ENCODE measurements at regions not wholly inside any gene's neighbourhood (a gene's known extent, or its start where the extent isn't known, plus 50 kb on each side); places are given as distances from the start of the nearest gene placed in this dataset.

DNA sequence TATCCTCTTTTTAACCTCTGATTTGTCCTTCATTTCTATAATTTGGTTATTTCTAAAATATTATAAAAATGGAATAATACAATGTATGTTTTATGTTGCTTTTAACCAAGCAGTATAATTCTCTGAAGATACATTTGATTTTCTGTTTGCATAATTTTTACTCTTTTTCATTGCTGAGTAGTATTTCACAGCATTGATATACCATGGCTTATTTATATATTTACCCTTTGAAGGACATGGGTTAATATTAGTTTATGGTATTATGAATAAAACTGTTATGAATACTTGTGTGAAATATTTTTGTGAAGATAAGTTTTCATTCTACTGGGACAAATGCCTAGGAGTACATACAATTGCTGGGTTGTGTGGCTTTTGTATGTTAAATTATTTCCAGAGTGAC lies 748.6 kb downstream of the TENT5A start (continued):
- TF ChIP-seq REST (IDR thresholded peaks at IDR 0.05; ENCODE audit: unreplicated experiment), result no peak
- no peak for TF ChIP-seq ETS1 (IDR thresholded peaks at IDR 0.05)
- TF ChIP-seq STAT1 (IDR thresholded peaks at IDR 0.05; ENCODE audit: unreplicated experiment), result no peak
- no peak for TF ChIP-seq POLR2AphosphoS5 (IDR thresholded peaks at IDR 0.05; ENCODE audit: low read depth)

DNA sequence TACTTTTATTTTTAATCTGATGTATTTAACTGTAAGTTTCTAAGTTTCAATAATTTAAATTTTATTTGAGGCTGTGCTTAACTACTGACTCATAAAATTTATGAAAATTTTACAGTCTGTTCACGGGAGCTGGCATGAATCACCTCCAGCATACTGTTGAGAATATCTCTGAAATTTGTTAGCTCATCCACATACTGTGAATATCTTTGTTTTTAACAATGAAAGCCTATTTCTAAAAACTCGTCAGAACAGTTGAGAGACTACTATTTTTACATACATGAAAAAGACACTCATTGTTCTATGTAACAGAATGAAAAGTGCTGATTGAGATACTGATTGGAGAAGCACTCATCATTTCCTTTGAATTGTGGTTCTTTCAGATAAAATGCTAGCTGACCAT lies 749.3 kb downstream of the TENT5A start:
- no peak overlapping the region for H3K27ac ChIP-seq (ENCODE audit: low read depth)
- H3K27me3 ChIP-seq (ENCODE audit: insufficient read depth), result no peaks in the 10 kb centered on the region
- DNase-seq (ENCODE audit: low spot score), result no peak
- Mint-ChIP-seq H3K27me3 (ENCODE audit: insufficient read depth, low read depth, poor library complexity) (no peaks in the 10 kb centered on the region), H3K4me3 (no peak overlapping the region), H3K36me3 (ENCODE audit: low read depth) (peaks cover 16% of the 10 kb centered on the region), H3K27ac (no peak overlapping the region), H3K4me1 (no peaks in the 10 kb centered on the region), H3K9me3 (peaks cover 32% of the 10 kb centered on the region)
- H2AFZ ChIP-seq, result no peak overlapping the region
- H4K20me1 ChIP-seq (replicated peaks; ENCODE audit: insufficient read depth), result no peaks in the 10 kb centered on the region
- H3F3A ChIP-seq (replicated peaks; ENCODE audit: low read depth), result no peaks in the 10 kb centered on the region
- no peaks in the 10 kb centered on the region for H3K9me2 ChIP-seq (ENCODE audit: insufficient read depth)
- ATAC-seq, result no peak
- no peak overlapping the region for H3K4me3 ChIP-seq
- no peak overlapping the region for H3K4me2 ChIP-seq
- no peaks in the 10 kb centered on the region for H3K36me3 ChIP-seq (ENCODE audit: insufficient read depth)
- no peaks in the 10 kb centered on the region for H3K4me1 ChIP-seq (ENCODE audit: insufficient read depth)
- H3K79me2 ChIP-seq (replicated peaks; ENCODE audit: insufficient read depth), result no peaks in the 10 kb centered on the region
- no peak for TF ChIP-seq NANOG (IDR thresholded peaks at IDR 0.05; ENCODE audit: borderline replicate concordance)
- TF ChIP-seq REST (IDR thresholded peaks at IDR 0.05; ENCODE audit: unreplicated experiment), result no peak
- TF ChIP-seq, protein P1, sequence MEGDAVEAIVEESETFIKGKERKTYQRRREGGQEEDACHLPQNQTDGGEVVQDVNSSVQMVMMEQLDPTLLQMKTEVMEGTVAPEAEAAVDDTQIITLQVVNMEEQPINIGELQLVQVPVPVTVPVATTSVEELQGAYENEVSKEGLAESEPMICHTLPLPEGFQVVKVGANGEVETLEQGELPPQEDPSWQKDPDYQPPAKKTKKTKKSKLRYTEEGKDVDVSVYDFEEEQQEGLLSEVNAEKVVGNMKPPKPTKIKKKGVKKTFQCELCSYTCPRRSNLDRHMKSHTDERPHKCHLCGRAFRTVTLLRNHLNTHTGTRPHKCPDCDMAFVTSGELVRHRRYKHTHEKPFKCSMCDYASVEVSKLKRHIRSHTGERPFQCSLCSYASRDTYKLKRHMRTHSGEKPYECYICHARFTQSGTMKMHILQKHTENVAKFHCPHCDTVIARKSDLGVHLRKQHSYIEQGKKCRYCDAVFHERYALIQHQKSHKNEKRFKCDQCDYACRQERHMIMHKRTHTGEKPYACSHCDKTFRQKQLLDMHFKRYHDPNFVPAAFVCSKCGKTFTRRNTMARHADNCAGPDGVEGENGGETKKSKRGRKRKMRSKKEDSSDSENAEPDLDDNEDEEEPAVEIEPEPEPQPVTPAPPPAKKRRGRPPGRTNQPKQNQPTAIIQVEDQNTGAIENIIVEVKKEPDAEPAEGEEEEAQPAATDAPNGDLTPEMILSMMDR (conservative IDR thresholded peaks at IDR 0.05; ENCODE audit: low read depth in 2 of 2), result no peak
- TF ChIP-seq ZNF462 (CRISPR knock-in tag; IDR thresholded peaks at IDR 0.05), result no peak
- no peak for TF ChIP-seq JUNB (IDR thresholded peaks at IDR 0.05; ENCODE audit: unreplicated experiment)
- TF ChIP-seq POLR2AphosphoS5 (IDR thresholded peaks at IDR 0.05; ENCODE audit: low read depth), result no peak
- TF ChIP-seq EZH2phosphoT487 (IDR thresholded peaks at IDR 0.05; ENCODE audit: unreplicated experiment), result no peak

All from GM23338 (cell line).